Stomach (tissue), 8 donors: ENCODE measurements at regions not wholly inside any gene's neighbourhood (a gene's known extent, or its start where the extent isn't known, plus 50 kb on each side); places are given as distances from the start of the nearest gene placed in this dataset.

ENCODE experiments used
- DNase-seq, 2 donors: peaks; one replicate each; pipeline versions ENCODE4 v3.0.0 to v3.0.0-alpha.2; 2013 to 2019
- H3K27ac ChIP-seq, 5 donors: fragments of 200-600 bp in 4 of 5; sonication (generic) in 4 of 5; one replicate each; pipeline ENCODE4 v1.5.1; 2013 to 2019; ENCODE audit warnings: mild to moderate bottlenecking in 1 of 5, moderate library complexity in 1 of 5
- H3K27me3 ChIP-seq, 3 donors: fragments of 200-600 bp; sonication (generic); one replicate each; pipeline ENCODE4 v1.5.1; 2017 to 2019; ENCODE audit warnings: mixed run types in 1 of 3
- H3K36me3 ChIP-seq, 4 donors: fragments of 200-600 bp; sonication (generic); 1 replicate in 3 of 4; 2 replicates in 1 of 4; pipeline ENCODE4 v1.5.1; 2016 to 2019
- H3K4me1 ChIP-seq, 4 donors: fragments of 200-600 bp; sonication (generic); one replicate each; pipeline ENCODE4 v1.5.1; 2016 to 2019
- H3K4me3 ChIP-seq, 4 donors: fragments of 200-600 bp; sonication (generic) in 3 of 4; one replicate each; pipeline ENCODE4 v1.5.1; 2016 to 2019; ENCODE audit warnings: mild to moderate bottlenecking in 1 of 4
- H3K9me3 ChIP-seq, 4 donors: fragments of 200-600 bp; sonication (generic); one replicate each; pipeline ENCODE4 v1.5.1; 2016 to 2019
- EP300 ChIP-seq: sonication (generic); formaldehyde crosslinking; IDR thresholded peaks from one replicate; pipeline ENCODE4 v1.6.1; 2017; ENCODE audit warnings: antibody characterized with exemption
- POLR2A ChIP-seq, 4 donors: fragments of 450-650 bp; IDR thresholded peaks; one replicate each; pipeline ENCODE4 v1.6.1; 2016; ENCODE audit warnings: antibody characterized with exemption in 4 of 4, control low read depth in 2 of 4, mild to moderate bottlenecking in 1 of 4, moderate library complexity in 1 of 4
- POLR2AphosphoS5 ChIP-seq, 3 donors: sonication (generic); formaldehyde crosslinking; IDR thresholded peaks; one replicate each; pipeline ENCODE4 v1.6.1; 2016; ENCODE audit warnings: antibody characterized with exemption in 3 of 3
- WGBS, 5 donors: extraction: QIAGEN DNeasy Blood & Tissue Kit in 3 of 5; methylation state at CpG; one replicate each; pipeline versions ENCODE4 v1.1.5 to v1.1.7; 2013 to 2018; 5-methylcytosine and 5-hydroxymethylcytosine counted together
- intact Hi-C: fragments of 100-400 bp; cut with DNase I; formaldehyde crosslinking; loops from one replicate; pipeline ENCODE4 v1.15.1; 2023; ENCODE audit warnings: low total_unique reads
- TF ChIP-seq, protein P1 (sequence below), 7 experiments: fragments of 450-650 bp in 4 of 7; fragments of 200-600 bp in 3 of 7; sonication (generic) in 3 of 7; IDR thresholded peaks; one replicate each; pipeline ENCODE4 v1.5.1; 2016 to 2019; ENCODE audit warnings: antibody characterized with exemption in 7 of 7, control low read depth in 2 of 7, mild to moderate bottlenecking in 1 of 7
- donor health status: healthy with polysubstance abuse.
- donor health status: Bipolar disorder and iron deficiency.
- donor health status: healthy.

DNA sequence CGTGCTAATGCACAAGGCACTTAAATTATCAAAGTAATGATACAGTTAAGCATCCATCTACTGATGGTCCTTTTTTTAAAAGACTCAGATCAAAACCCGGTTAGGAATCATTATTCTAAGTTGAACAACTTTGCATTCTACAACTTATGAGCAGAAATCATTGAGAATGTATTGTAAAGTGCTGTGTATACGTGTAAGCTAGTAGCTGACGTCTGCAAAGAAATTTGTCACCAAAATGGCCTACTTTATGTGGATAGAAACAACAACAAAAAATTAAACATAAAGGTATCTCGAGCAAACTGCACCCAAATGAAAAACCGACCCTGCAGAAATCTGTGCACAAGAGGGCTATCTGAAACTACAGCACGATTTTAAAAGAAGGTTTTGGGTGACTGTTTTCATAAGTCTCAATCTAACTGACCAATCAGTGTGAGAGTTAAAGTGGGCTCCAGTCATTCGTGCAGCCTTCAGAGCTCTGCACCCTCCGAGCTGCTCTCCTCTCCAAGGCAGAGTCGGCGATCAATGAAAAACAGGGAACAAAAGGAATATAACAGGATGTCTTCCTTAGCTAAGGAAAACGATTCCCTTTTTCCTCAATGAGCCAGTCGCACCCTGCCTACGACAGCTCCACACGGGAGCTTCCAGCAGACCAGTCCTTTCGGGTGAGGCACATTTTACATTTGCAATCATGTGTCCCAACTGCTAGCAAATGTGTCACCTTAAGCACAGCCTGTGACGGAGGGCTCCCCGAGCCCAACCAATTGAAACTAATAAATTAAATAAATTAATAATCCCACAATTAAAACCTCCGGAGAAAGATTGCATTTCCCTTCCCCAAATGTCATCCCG is 200.7 kb upstream of the FOXN3 start:
- peak; percentile 45 to 73 for DNase-seq
- Histone ChIP-seq H3K4me3 (peak overlapping the region; percentile 65 to 79 (median 73)), H3K9me3 (no peaks in the 10 kb centered on the region), H3K27ac (peak overlapping the region; percentile 65 to 92 (median 87)), H3K27me3 (no peaks in the 10 kb centered on the region), H3K4me1 (peaks cover 16 to 58% (median 36%) of the 10 kb centered on the region in 4 donors), H3K36me3 (no peaks in the 10 kb centered on the region)
- TF ChIP-seq POLR2AphosphoS5 (IDR thresholded peaks at IDR 0.05) (peak in 2 of 3 donors; percentile 41 to 52), EP300 (no peak), POLR2A (IDR thresholded peaks at IDR 0.05) (peak in 1 of 4 donors; percentile 14)
- TF ChIP-seq, protein P1, sequence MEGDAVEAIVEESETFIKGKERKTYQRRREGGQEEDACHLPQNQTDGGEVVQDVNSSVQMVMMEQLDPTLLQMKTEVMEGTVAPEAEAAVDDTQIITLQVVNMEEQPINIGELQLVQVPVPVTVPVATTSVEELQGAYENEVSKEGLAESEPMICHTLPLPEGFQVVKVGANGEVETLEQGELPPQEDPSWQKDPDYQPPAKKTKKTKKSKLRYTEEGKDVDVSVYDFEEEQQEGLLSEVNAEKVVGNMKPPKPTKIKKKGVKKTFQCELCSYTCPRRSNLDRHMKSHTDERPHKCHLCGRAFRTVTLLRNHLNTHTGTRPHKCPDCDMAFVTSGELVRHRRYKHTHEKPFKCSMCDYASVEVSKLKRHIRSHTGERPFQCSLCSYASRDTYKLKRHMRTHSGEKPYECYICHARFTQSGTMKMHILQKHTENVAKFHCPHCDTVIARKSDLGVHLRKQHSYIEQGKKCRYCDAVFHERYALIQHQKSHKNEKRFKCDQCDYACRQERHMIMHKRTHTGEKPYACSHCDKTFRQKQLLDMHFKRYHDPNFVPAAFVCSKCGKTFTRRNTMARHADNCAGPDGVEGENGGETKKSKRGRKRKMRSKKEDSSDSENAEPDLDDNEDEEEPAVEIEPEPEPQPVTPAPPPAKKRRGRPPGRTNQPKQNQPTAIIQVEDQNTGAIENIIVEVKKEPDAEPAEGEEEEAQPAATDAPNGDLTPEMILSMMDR (IDR thresholded peaks at IDR 0.05), result no peak
- intact Hi-C loops, result no loop called here
- WGBS, 5 donors, result 0 to 2% (median 1%) methylated on average over 20 of the region's 20 CpGs

DNA sequence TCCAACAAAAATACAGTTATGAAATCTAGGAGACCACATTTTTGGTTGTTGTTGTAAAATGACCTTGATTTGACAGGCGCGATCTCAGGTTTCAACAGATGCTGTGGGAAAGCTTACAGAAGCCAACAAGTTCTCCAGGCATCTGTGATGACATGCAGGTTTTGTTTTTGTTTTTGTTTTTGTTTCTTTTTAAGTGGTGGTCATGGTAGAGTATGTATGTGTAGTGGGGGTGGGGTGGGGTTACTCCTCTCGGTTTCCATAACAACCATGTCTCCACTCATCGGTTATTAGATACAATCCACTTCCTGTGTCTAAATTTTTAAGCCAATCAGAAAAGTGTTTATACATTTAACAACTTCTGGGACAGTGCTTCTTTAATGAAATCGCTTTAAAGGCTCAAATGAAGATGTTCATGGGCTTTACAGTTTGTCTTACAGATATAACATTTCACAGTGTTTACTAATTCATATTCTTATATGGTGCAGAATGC is 199.9 kb upstream of the FOXN3 start:
- WGBS, 5 donors, result 32 to 42% (median 35%) methylated on average over 5 of the region's 5 CpGs
- TF ChIP-seq POLR2AphosphoS5 (IDR thresholded peaks at IDR 0.05) (no peak), EP300 (no peak), POLR2A (IDR thresholded peaks at IDR 0.05) (no peak)
- TF ChIP-seq, protein P1 (IDR thresholded peaks at IDR 0.05), result no peak
- peaks cover 0 to 6% (median 0%) of the 10 kb centered on the region in 4 donors for H3K36me3 ChIP-seq
- H3K27me3 ChIP-seq, result no peaks in the 10 kb centered on the region
- peak in 1 of 2 donors; percentile 73 for DNase-seq
- intact Hi-C loops, result no loop called here
- H3K4me3 ChIP-seq, result peak overlapping the region; percentile 65 to 79 (median 73)
- H3K27ac ChIP-seq, result peak overlapping the region in 4 of 5 donors; percentile 83 to 92 (median 88)
- no peaks in the 10 kb centered on the region for H3K9me3 ChIP-seq
- peaks cover 16 to 58% (median 36%) of the 10 kb centered on the region in 4 donors for H3K4me1 ChIP-seq

DNA sequence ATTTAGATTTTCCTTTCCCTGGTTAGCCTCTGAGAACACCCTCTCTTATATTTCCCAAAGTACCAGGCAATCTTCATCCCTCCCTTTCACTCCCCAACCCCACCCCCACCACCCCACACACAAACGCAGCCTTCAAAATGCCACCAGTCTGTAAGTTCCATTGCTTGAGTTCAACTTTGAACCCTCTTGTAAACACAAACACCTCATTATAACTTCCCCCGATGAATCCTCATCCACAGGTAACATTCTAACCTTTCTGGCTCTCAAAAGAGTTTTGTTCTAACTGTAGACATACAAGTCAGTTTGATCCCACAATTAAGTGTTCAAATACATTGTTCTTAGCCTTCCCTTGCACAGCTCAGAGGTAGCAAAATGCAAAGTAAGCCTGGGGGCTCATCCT is 199.4 kb upstream of the FOXN3 start:
- DNase-seq, result no peak
- Histone ChIP-seq H3K27ac (peak overlapping the region in 3 of 5 donors; percentile 87 to 92 (median 90)), H3K27me3 (no peaks in the 10 kb centered on the region), H3K9me3 (no peaks in the 10 kb centered on the region), H3K4me3 (peak overlapping the region in 2 of 4 donors; percentile 65 to 67), H3K4me1 (peaks cover 16 to 58% (median 36%) of the 10 kb centered on the region in 4 donors), H3K36me3 (peaks cover 0 to 6% (median 0%) of the 10 kb centered on the region in 4 donors)
- 29 to 38% (median 31%) methylated on average over 2 of the region's 2 CpGs for WGBS, 5 donors
- intact Hi-C loops, result no loop called here
- TF ChIP-seq POLR2A (IDR thresholded peaks at IDR 0.05), result no peak
- TF ChIP-seq, protein P1 (IDR thresholded peaks at IDR 0.05), result no peak
- no peak for TF ChIP-seq EP300
- TF ChIP-seq POLR2AphosphoS5 (IDR thresholded peaks at IDR 0.05), result no peak

DNA sequence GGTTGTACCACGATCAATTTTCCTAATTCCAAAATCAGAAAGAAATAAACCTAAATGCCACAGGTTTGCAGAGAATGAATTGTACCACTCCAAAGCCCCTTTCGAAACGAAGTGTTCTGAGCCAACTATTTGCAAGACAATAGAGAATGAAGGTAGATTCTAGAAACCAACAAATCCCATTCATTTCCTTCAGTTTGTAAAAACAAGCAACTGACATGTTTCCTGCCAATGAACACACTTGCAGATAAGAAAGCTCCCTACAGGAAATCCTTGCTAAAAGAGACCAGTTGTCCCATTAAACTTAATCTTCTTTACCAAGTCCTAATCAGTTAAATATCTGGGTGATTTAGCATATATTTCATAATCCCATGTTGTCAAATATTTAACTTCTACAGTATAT is 198.4 kb upstream of the FOXN3 start:
- H3K27ac ChIP-seq, result peak overlapping the region in 2 of 5 donors; percentile 87 to 90
- DNase-seq, result no peak
- H3K4me3 ChIP-seq, result no peak overlapping the region
- WGBS, 5 donors, result 39 to 55% (median 53%) methylated on average over 3 of the region's 3 CpGs
- H3K27me3 ChIP-seq, result no peaks in the 10 kb centered on the region
- H3K36me3 ChIP-seq, result peaks cover 0 to 6% (median 0%) of the 10 kb centered on the region in 4 donors
- peaks cover 16 to 59% (median 37%) of the 10 kb centered on the region in 4 donors for H3K4me1 ChIP-seq
- H3K9me3 ChIP-seq, result no peaks in the 10 kb centered on the region
- intact Hi-C loops, result no loop called here
- TF ChIP-seq, protein P1 (IDR thresholded peaks at IDR 0.05), result no peak
- TF ChIP-seq POLR2A (IDR thresholded peaks at IDR 0.05), result no peak
